NCI-H1694 (cell line): ENCODE measurements at regions not wholly inside any gene's neighbourhood (a gene's known extent, or its start where the extent isn't known, plus 50 kb on each side); places are given as distances from the start of the nearest gene placed in this dataset.

Source experiments
- DNase-seq: peaks from one replicate; lab custom pipeline; 2025; lab: John Stamatoyannopoulos, UW

DNA sequence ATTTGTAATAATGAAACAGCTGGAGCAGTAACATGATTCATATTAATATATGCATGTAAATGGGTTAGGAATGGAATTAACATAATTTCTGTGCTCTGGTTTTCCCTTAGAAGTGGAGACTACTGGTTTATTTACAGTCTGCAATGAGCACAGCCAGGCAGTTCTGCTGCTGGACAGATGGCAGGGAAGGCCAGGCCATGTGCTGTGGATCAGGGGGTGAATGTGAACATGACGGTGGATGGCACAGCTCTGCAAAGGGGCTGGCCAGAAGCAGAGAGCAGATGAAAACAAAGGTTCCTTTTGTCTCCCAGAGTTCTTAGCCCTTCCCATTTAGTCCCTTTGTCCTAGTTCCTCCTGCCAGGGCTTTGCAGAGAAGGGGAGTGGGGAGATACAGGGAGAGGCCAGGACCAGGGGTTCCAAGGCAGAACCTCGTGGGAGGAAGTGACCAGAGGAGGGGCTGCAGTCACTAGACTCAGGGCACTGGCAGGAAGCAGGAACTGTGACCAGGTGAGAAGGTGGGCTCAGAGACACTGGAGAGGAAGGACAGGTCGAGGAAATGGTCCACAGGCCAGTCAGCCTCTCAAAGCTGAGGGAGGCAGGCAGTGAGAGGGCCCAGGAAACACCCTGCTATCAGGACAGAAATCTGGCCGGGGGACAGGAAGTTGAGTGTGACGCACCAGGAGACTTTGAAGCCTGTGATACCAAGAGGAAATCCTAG is 112.9 kb upstream of the ATP8B1 start:
- DNase-seq, result peak; percentile 80

- peak; percentile 81 for DNase-seq
Observed at GRCh38 chr18:57915248-57915647, 112.1 kb upstream of the ATP8B1 start.

DNA sequence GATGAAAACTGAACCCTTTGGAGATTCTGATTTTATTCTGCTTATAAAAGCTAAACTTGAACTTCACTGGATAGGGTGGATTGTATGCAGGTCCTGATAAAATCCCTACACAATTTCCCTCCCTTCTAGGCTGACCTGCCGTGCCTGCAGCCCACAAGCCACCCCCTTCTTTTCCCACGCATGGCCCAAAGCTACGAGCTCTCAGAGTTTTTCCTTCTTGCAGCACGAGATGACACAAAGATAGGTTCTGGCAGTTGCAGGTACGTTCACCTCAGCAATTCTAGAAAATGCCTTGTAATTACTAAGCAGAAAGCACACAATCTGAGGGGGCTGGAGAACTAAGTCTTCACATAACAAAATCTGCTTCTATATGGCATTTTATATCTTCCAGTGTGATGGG is 110.6 kb upstream of the ATP8B1 start:
- no peak for DNase-seq

DNA sequence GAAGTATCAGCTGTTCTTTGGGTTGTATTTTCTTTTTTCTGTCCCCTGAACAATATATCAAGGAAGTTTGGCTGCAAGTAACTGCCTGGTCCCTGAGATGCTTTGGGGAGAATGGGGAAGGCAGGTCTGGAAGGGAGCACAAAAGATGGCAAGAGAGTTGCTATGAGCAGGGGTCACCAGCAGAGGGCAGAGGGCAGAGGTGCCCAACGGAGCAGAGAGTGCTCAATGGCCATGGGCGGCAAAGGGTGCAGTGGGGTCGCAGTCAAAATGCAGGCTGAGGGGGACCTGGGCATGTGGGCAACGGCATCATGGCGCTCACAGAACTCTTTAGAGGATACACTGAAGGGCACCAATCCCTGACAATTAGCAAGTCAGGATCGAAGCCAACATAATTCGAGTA is 107.7 kb upstream of the ATP8B1 start:
- DNase-seq, result no peak

GRCh38 chr18:57910134-57910533 is 107.0 kb upstream of the ATP8B1 start:
- DNase-seq, result no peak

GRCh38 chr18:57909620-57910019 is 106.5 kb upstream of the ATP8B1 start:
- no peak for DNase-seq

- no peak for DNase-seq
Observed at GRCh38 chr18:57908092-57908491, 105.0 kb upstream of the ATP8B1 start.

- DNase-seq, result no peak
Observed at GRCh38 chr18:57907550-57907949, 104.4 kb upstream of the ATP8B1 start.

- DNase-seq, result no peak
Observed at GRCh38 chr18:57906852-57907251, 103.7 kb upstream of the ATP8B1 start.

DNA sequence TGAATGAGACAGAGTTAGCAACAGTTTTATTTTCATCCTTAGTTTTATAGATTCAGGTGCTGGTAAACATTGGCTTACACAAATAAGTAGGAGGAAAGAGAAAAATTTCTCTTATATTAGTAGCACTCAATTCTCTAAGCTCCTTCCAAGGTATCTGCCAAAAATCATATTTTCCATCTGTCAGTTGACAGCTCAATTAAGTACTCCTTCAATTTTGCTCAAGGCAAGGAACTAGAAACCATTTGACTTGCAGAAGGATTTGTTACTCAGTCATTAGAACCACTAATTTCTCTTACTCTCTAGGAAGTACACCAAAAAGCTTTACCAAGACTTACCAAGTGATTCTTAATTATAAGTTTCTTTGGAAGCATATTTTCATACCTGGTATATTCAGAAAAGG is 101.4 kb upstream of the ATP8B1 start:
- DNase-seq, result no peak

DNA sequence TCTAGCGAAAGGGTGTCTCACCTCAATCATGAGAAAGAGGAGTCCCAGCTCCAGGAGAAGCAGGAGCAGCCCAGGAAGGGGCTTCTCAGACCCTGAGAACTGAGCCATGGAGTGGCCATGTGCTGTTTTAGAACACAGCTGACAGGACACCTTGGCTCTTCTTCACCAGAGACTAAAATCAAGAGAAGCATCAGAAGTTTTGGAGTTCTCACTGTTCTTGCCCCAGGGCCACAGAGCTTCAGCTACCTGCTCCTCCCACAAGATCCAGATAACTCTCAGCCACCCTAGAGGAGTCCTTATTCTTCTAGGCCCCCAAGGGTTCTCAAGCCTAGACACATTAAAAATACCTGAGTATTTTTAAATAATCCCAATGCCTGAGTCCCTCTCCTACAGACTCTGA is 99.6 kb upstream of the ATP8B1 start:
- no peak for DNase-seq

DNA sequence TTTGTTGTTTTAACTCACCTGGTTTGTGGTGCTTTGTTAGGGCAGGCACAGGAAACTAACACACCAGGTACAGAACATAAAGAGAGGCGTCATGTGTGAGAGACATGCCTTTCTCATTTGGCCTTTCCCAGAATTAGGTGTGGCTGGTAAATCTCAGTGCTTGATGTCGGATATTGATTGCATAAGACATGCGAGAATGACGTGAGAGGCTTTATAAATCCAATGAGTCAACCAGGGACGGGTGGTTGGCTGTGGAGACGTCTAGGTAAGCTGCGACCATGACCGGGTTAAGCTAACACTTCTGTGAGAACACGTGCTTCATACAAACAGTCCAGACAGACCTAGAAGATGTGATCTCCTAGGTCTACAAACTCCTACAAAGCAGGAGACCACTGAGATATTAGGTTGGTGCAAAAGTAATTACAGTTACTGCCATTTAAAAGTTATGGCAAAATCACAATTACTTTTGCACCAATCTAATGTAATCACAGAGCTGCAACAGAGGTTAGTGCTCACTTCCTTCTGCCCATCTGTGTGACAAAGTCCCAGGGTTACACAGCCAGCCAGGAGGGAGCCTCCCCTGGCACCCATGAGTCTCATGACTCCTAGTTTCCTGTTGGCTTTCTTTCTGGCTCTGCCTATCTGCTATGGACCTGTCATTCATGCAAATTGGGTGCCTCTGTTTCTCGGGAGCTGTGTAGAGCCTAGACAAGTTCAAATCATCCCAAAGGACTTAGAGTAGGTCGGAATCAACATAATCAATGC is 98.9 kb upstream of the ATP8B1 start:
- DNase-seq, result no peak

DNA sequence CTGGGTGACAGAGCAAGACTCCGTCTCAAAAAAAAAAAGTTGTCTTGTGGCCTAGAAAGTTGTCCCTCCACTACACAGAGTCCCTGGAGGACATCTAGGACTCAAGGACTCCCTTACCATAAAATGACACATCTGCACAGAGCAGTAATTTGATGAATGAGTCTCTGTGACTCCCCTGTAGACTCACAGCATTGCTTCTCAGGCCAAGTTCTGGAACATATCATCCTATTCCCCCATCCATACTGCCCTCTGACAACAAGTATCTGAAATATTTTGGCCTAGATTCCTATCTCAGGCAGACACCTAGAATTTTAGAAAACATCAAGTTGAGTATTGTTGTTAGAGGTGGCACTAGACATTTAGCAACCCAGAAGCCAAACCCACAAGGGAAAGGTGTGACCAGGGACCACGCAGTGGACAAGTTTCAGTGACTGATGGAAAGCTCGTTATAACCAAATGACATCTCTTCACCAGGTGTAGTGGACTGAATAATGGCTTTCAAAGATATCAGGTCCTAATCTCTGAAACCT is 97.9 kb upstream of the ATP8B1 start:
- DNase-seq, result no peak

DNA sequence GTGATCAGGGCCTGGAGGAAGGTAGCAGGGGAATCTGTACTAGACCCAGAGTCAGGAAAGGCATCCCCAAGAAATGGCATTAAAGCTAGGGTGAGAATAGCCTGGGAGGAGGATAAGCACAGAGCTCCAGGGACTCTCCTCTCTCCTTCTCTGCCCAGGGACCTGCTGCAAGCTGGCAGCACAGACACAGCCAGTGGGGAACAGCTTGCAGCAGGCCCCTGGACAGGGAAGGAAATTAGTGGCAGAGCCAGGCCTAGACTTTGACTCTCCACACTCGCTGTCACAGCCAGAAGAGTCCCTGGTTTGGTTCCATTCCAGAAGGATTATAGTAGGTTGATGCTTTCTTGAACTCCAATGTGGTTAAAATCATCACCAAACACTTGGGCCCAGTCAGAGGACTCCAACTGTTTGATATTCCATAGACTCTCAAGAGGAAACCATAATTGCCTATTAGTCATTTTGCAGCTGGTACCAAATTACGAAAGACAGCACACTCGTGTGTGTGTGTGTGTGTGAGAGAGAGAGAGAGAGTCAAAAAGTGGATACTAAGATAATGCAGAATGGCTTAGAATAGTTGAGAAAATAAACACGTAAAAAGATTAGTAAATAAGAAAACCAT is 95.5 kb upstream of the ATP8B1 start:
- no peak for DNase-seq

DNA sequence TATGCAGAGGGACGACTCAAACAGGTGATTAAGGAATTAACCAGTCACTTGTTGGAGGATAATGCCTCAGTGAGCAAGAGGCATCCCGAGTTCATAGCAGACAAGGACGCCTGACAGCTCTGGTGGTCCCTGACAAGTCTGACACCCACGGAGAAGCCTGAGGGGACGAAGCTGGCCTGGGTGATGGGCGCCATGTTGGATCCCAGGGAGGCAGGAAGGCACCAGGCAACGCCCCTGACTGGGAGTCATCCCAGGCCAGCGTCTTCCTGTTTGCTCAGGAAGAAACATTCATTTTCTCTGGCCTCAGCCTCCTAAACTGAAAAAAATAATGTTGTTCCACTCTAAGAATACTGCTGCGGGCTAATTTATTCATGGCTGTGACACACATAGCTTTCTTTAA is 92.1 kb upstream of the ATP8B1 start:
- DNase-seq, result no peak

GRCh38 chr18:57891707-57892391 is 88.7 kb upstream of the ATP8B1 start:
- DNase-seq, result no peak

DNA sequence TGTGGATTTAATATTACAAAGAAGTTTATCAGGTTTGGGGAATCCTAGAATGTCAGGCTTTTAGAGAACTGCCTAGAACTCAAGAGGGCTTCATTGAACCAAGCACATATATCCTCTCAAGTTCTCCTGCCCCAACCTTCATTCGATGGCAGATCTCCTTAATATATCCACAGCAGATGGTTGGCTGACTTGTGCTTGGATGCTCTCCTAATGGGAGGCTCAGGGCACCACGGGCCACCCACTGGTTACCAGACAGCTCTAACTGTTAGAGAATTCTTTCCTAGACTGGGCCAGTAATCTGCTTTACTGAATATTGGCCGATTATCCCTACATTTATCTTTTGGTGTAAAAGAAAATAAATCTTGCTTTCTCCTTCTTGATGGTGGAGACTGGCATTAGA is 87.2 kb upstream of the ATP8B1 start:
- no peak for DNase-seq

- DNase-seq, result no peak
Observed at GRCh38 chr18:57889841-57890240, 86.7 kb upstream of the ATP8B1 start.

GRCh38 chr18:57887543-57888383 is 84.6 kb upstream of the ATP8B1 start:
- DNase-seq, result no peak

DNA sequence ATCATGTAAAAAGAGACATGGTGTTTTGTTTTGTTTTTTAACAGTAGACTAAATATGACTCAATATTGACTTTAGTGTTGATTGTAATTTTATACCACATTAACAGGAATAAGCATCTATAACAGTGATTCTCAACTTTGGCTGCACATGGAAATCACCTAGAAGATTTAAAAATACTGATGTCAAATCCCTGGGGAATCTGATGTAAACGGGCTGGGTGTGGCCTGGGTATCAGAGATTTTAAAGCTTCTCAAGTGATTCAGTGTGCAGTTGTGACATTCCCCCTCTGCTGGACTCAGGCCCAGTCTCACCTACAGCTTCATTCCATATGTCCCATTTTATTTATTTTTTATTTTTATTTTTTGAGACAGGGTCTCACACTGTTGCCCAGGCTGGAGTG is 82.8 kb upstream of the ATP8B1 start:
- DNase-seq, result no peak

DNA sequence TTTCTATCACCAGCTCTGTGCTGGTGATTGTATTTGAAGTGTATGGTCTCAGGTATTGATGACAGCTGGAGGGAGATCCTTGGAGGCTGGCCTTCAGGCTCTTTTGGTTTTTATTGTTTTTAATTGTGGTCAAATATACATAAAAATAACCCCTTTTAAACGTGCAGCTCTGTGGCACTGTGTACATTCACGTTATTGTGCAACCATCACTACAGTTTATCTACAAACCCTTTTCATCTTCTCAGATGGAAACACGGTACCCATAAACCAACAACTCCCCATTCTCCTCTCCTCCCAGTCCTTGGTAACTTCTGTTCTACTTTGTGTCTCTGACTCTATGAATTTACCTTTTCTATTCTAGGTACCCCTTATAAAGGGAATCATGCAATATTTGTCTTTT is 79.3 kb upstream of the ATP8B1 start:
- no peak for DNase-seq
